Omental fat pad (tissue), 3 donors: ENCODE measurements at regions not wholly inside any gene's neighbourhood (a gene's known extent, or its start where the extent isn't known, plus 50 kb on each side); places are given as distances from the start of the nearest gene placed in this dataset.

ENCODE experiments used
- ATAC-seq: fragments of 150-250 bp; one replicate; pipeline ENCODE4 v1.9.1; 2016; ENCODE audit warnings: mild to moderate bottlenecking, moderate library complexity; ENCODE audit not compliant: low FRiP score
- DNase-seq: peaks from one replicate; pipeline ENCODE4 v3.0.0-alpha.2; 2019; ENCODE audit warnings: low spot score
- TF ChIP-seq, protein P1 (sequence below), 3 donors: fragments of 450-650 bp; IDR thresholded peaks; one replicate each; pipeline ENCODE4 v1.5.1; 2016 to 2017; ENCODE audit warnings: antibody characterized with exemption in 3 of 3, mild to moderate bottlenecking in 3 of 3, moderate library complexity in 2 of 3

GRCh38 chr4:116811730-116812129 lies 273.6 kb downstream of the TRAM1L1 start:
- DNase-seq (no peak), ATAC-seq (no peak)
- TF ChIP-seq, protein P1, sequence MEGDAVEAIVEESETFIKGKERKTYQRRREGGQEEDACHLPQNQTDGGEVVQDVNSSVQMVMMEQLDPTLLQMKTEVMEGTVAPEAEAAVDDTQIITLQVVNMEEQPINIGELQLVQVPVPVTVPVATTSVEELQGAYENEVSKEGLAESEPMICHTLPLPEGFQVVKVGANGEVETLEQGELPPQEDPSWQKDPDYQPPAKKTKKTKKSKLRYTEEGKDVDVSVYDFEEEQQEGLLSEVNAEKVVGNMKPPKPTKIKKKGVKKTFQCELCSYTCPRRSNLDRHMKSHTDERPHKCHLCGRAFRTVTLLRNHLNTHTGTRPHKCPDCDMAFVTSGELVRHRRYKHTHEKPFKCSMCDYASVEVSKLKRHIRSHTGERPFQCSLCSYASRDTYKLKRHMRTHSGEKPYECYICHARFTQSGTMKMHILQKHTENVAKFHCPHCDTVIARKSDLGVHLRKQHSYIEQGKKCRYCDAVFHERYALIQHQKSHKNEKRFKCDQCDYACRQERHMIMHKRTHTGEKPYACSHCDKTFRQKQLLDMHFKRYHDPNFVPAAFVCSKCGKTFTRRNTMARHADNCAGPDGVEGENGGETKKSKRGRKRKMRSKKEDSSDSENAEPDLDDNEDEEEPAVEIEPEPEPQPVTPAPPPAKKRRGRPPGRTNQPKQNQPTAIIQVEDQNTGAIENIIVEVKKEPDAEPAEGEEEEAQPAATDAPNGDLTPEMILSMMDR (IDR thresholded peaks at IDR 0.05), result no peak

DNA sequence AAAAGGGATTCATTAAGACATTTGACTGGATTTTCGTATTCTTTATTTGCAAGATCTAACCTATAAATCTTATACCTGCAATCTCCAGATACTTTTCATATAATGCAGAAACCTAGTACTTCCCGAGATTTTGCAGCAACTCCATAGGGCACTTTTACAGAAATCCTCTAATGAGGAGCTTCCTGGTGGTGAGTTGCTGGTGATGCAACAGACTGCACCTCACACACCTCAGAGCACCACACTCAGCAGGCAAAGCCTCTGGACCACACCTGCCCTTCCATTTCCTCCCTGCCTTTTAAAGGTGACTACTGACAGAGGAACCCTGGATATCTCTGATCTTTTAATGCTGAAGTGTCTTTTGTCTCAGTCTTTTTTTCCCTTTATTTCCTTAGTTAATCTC lies 289.4 kb downstream of the TRAM1L1 start:
- DNase-seq (no peak), ATAC-seq (no peak)
- TF ChIP-seq, protein P1 (IDR thresholded peaks at IDR 0.05), result no peak

GRCh38 chr4:116788723-116789122 lies 296.7 kb downstream of the TRAM1L1 start:
- TF ChIP-seq, protein P1 (IDR thresholded peaks at IDR 0.05), result no peak
- ATAC-seq, result no peak
- DNase-seq, result no peak

- TF ChIP-seq, protein P1 (IDR thresholded peaks at IDR 0.05), result no peak
- DNase-seq, result no peak
- ATAC-seq, result no peak
These were observed 330.3 kb downstream of the TRAM1L1 start for GRCh38 chr4:116755051-116755450.

GRCh38 chr4:116752027-116752426 lies 333.3 kb downstream of the TRAM1L1 start:
- no peak for ATAC-seq
- no peak for DNase-seq
- TF ChIP-seq, protein P1 (IDR thresholded peaks at IDR 0.05), result no peak

GRCh38 chr4:116736756-116737155 lies 348.6 kb downstream of the TRAM1L1 start:
- TF ChIP-seq, protein P1 (IDR thresholded peaks at IDR 0.05), result no peak
- ATAC-seq (no peak), DNase-seq (no peak)

DNA sequence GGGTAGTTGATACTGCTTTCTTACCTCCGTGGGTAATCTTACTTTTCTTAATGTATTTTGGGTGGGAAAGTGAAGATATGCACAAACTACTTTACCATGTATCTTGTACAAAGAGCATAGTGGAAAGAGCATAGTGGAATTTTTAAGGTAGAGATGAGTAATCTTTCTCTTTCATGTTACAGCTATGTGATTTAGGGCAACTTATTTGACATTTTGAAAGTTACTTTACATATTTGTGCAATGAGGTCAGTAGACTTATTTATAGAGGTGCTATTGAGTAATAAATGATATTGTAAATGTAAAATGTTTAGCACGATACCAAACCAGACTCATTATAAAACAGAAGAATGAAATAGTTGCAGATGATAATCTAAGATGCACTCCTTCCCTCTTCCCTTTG lies 351.2 kb downstream of the TRAM1L1 start:
- no peak for DNase-seq
- TF ChIP-seq, protein P1 (IDR thresholded peaks at IDR 0.05), result no peak
- no peak for ATAC-seq
